ENCODE measurements at regions not wholly inside any gene's neighbourhood (a gene's known extent, or its start where the extent isn't known, plus 50 kb on each side); places are given as distances from the start of the nearest gene placed in this dataset.

- TF ChIP-seq, protein P1, sequence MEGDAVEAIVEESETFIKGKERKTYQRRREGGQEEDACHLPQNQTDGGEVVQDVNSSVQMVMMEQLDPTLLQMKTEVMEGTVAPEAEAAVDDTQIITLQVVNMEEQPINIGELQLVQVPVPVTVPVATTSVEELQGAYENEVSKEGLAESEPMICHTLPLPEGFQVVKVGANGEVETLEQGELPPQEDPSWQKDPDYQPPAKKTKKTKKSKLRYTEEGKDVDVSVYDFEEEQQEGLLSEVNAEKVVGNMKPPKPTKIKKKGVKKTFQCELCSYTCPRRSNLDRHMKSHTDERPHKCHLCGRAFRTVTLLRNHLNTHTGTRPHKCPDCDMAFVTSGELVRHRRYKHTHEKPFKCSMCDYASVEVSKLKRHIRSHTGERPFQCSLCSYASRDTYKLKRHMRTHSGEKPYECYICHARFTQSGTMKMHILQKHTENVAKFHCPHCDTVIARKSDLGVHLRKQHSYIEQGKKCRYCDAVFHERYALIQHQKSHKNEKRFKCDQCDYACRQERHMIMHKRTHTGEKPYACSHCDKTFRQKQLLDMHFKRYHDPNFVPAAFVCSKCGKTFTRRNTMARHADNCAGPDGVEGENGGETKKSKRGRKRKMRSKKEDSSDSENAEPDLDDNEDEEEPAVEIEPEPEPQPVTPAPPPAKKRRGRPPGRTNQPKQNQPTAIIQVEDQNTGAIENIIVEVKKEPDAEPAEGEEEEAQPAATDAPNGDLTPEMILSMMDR (IDR thresholded peaks at IDR 0.05; ENCODE audit: low read depth, low read length): no peak
- TF ChIP-seq MYC (IDR thresholded peaks at IDR 0.05; ENCODE audit: low read depth, low read length): no peak
These were observed 1658.2 kb upstream of the PIK3C3 start for GRCh38 chr18:40296717-40297413.
